HFFc6 (cell line): ENCODE measurements at regions not wholly inside any gene's neighbourhood (a gene's known extent, or its start where the extent isn't known, plus 50 kb on each side); places are given as distances from the start of the nearest gene placed in this dataset.

Source experiments
- DNase-seq: peaks from one replicate; pipeline ENCODE4 v3.0.0-alpha.2; 2018
- H3K27ac Mint-ChIP-seq: 2 replicates; pipeline ENCODE4 v1.8.0; 2020; ENCODE audit warnings: mild to moderate bottlenecking, mixed read lengths
- H3K27me3 Mint-ChIP-seq: 2 replicates; pipeline ENCODE4 v1.8.0; 2021; ENCODE audit warnings: mild to moderate bottlenecking, moderate library complexity, mixed read lengths; ENCODE audit not compliant: insufficient read depth
- H3K36me3 Mint-ChIP-seq: 2 replicates; pipeline ENCODE4 v1.8.0; 2021; ENCODE audit warnings: low read depth, mixed read lengths
- H3K4me1 Mint-ChIP-seq: 2 replicates; pipeline ENCODE4 v1.8.0; 2020; ENCODE audit warnings: low read depth, mixed read lengths
- H3K4me3 Mint-ChIP-seq: 2 replicates; pipeline ENCODE4 v1.8.0; 2020; ENCODE audit warnings: mild to moderate bottlenecking, moderate library complexity, mixed read lengths
- H3K9me3 Mint-ChIP-seq: 2 replicates; pipeline ENCODE4 v1.8.0; 2020; ENCODE audit warnings: mild to moderate bottlenecking, mixed read lengths
- CTCF ChIP-seq: fragments of 200-600 bp; sonication (generic); IDR thresholded peaks from 2 replicates; pipeline ENCODE4 v1.5.0; 2021; ENCODE audit warnings: antibody characterized with exemption, mild to moderate bottlenecking

DNA sequence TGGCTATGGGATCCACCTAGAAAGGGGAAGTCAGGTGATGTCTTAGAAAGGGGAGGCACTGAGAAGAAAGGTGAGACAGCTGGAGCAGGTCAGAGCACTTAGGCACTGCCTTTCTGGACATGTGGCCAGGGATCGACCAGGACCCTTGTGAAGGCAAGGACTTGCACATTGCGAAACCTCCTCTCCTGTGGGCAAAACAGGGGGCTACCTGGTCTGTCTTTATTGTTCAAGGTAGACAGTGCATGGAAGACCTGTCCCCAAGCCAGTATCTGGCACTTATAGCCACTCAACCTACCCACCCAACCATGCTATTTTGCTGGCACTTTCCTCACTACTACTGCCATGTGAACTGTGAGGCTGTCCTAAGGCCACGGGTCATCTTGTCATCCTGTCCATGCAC, 67.2 kb downstream of the NAV1 start:
- DNase-seq = no peak
- Mint-ChIP-seq H3K27ac (no peak overlapping the region; the same call in 1 of the 2 replicates), H3K36me3 (peaks cover 10% of the 10 kb centered on the region; the same call in 1 of the 2 replicates), H3K27me3 (peaks cover 2% of the 10 kb centered on the region; the same call in 1 of the 2 replicates), H3K4me3 (no peak overlapping the region), H3K4me1 (peaks cover 84% of the 10 kb centered on the region), H3K9me3 (no peaks in the 10 kb centered on the region)
- no peak for TF ChIP-seq CTCF

- H3K27ac Mint-ChIP-seq = no peak overlapping the region; the same call in 1 of the 2 replicates
- H3K4me1 Mint-ChIP-seq = peaks cover 84% of the 10 kb centered on the region
- no peak overlapping the region for H3K4me3 Mint-ChIP-seq
- H3K27me3 Mint-ChIP-seq = peaks cover 2% of the 10 kb centered on the region; the same call in 1 of the 2 replicates
- H3K9me3 Mint-ChIP-seq = no peaks in the 10 kb centered on the region
- no peak for TF ChIP-seq CTCF
- peaks cover 10% of the 10 kb centered on the region; the same call in 1 of the 2 replicates for H3K36me3 Mint-ChIP-seq
- DNase-seq = no peak
Observed at GRCh38 chr1:201606623-201607022, 67.7 kb downstream of the NAV1 start.

DNA sequence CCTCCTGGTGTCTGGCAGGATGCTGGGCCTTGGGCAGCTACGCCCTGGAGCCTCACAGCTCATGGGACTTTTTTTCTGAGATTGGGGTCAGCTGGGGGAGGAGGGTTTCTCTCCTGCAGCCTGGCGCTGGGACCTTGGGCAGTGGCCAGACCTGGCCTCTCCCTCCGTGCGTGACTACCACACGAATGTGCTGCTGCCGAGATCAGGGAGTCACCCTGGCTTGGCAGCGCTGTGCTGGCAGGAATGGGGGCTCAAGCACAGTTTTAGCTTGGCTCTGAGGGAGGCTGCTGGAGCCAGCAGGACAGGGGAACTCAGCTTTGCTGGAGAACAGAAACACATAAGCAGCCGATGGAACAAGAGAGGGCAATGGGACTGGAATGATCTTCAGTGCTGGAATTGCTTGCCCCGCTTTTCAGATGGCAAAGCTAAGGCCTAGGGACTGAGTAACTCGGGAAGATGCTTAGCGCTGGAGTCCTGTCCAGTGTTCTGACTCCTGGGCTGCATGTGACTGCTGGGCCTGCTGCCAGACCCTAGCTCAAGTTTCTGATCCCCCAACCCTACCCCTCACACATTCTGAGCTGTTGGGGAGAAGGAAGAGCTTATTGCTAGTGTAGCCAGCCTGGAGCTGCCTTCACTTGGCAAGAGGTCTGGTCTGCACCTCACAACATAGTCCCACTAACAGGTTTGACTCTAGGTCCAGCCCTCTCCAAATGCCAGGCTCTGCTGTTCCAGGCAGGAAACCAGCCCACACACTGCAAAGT, 69.9 kb downstream of the NAV1 start:
- no peak for TF ChIP-seq CTCF
- H3K4me1 Mint-ChIP-seq = peaks cover 74% of the 10 kb centered on the region
- peaks cover 2% of the 10 kb centered on the region; the same call in 1 of the 2 replicates for H3K27me3 Mint-ChIP-seq
- H3K27ac Mint-ChIP-seq = peak overlapping the region; percentile 49
- no peak overlapping the region for H3K4me3 Mint-ChIP-seq
- H3K9me3 Mint-ChIP-seq = no peaks in the 10 kb centered on the region
- DNase-seq = no peak
- peaks cover 10% of the 10 kb centered on the region; the same call in 1 of the 2 replicates for H3K36me3 Mint-ChIP-seq

DNA sequence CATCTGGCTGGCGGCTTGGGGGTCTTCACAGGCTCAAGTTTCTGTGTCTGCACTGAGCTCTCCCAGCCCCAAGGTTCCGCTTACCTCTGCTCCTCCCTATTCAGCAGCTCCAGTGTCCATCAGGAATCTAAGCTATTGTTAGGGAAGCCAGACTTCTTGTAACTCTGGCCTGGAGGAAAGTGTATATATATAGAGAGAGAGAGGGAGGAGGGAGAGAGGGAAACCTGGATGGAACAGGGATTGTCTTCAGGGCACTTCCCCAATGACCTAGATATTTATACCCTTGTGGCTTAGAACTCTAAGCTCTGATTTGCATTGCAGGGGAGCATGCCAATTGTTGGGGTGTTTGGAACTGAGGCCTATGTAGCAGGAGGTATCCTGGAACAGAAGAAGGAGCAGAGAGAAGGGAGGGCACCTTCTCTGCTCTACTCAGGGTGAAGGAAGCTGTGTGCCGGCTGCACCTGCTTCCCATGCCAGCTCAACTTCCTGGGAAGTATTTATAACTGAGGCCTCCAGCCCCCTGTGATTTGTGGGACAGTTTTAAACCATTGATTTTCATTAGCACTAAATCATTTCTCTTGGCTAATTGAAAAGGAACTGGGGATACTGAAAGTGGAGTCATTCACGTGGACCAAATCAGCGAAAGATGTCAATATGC, 70.9 kb downstream of the NAV1 start:
- no peak for TF ChIP-seq CTCF
- no peak for DNase-seq
- Mint-ChIP-seq H3K9me3 (no peaks in the 10 kb centered on the region), H3K4me1 (peaks cover 74% of the 10 kb centered on the region), H3K27me3 (peaks cover 2% of the 10 kb centered on the region; the same call in 1 of the 2 replicates), H3K36me3 (peaks cover 10% of the 10 kb centered on the region; the same call in 1 of the 2 replicates), H3K4me3 (no peak overlapping the region), H3K27ac (no peak overlapping the region)

DNA sequence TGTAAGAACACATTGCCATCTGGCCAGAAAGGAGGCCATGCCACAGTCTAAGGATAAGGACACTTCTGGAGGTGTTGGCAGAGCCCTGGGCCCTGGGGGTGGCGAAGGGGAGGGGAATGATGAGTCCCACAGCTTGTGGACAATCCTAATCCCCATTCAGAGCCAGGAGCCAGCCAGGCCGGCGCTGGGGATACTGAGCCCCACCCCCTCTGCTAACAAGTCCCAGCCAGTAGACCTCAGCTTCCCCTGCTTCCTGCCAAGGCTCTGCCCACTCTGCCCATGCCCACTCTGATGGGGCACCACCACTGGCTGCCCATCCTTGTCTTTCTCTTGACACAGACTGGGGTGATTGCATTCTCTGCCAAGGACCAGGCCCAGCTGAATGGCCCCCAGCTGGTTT, 71.9 kb downstream of the NAV1 start:
- H3K27me3 Mint-ChIP-seq = no peaks in the 10 kb centered on the region
- no peaks in the 10 kb centered on the region for H3K9me3 Mint-ChIP-seq
- H3K27ac Mint-ChIP-seq = no peak overlapping the region
- H3K4me3 Mint-ChIP-seq = no peak overlapping the region
- no peak for DNase-seq
- peaks cover 64% of the 10 kb centered on the region for H3K4me1 Mint-ChIP-seq
- TF ChIP-seq CTCF = no peak
- H3K36me3 Mint-ChIP-seq = peaks cover 5% of the 10 kb centered on the region; the same call in 1 of the 2 replicates
